ENCODE measurements at regions not wholly inside any gene's neighbourhood (a gene's known extent, or its start where the extent isn't known, plus 50 kb on each side); places are given as distances from the start of the nearest gene placed in this dataset.

DNA sequence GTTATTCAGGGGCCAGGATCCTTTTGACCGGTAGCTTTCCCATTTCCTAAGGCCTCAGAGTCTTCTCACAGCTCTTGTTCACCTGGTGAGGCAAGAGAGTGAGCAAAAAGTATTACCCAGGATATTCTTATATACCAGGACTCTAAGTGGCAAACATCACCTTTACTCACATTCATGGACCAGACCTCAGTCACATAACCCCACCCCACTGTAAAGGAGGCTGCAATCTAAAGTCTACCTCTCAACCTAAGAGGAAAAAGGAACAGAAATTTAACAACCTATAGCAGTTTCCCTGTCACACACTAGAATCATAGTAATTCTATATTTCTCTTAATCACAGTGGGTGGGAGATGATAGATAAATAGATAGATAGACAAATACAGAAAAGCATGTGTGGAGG lies 176.0 kb upstream of the PTPRZ1 start:
- TF ChIP-seq POLR2A (IDR thresholded peaks at IDR 0.05) (no peak), EP300 (IDR thresholded peaks at IDR 0.05) (no peak), POLR2AphosphoS5 (IDR thresholded peaks at IDR 0.05) (no peak)
- TF ChIP-seq, protein P1, sequence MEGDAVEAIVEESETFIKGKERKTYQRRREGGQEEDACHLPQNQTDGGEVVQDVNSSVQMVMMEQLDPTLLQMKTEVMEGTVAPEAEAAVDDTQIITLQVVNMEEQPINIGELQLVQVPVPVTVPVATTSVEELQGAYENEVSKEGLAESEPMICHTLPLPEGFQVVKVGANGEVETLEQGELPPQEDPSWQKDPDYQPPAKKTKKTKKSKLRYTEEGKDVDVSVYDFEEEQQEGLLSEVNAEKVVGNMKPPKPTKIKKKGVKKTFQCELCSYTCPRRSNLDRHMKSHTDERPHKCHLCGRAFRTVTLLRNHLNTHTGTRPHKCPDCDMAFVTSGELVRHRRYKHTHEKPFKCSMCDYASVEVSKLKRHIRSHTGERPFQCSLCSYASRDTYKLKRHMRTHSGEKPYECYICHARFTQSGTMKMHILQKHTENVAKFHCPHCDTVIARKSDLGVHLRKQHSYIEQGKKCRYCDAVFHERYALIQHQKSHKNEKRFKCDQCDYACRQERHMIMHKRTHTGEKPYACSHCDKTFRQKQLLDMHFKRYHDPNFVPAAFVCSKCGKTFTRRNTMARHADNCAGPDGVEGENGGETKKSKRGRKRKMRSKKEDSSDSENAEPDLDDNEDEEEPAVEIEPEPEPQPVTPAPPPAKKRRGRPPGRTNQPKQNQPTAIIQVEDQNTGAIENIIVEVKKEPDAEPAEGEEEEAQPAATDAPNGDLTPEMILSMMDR (IDR thresholded peaks at IDR 0.05), result no peak

All from stomach (tissue), 4 donors.